Esophagus muscularis mucosa (tissue), 4 donors: ENCODE measurements at regions not wholly inside any gene's neighbourhood (a gene's known extent, or its start where the extent isn't known, plus 50 kb on each side); places are given as distances from the start of the nearest gene placed in this dataset.
"Not testable (repeated sequence)": the region's sequence is repeated elsewhere in the genome, so short reads cannot be mapped to it uniquely, and the experiment has no call there.

ENCODE experiments used
- DNase-seq: peaks from one replicate; pipeline ENCODE4 v3.0.0-alpha.2; 2017; ENCODE audit errors: extremely low spot score
- H3K27ac ChIP-seq, 4 donors: fragments of 200-600 bp; sonication (generic); replicated peaks in 1 of 4; 1 replicate in 3 of 4; 2 replicates in 1 of 4; pipeline ENCODE4 v1.5.1; 2016 to 2019; ENCODE audit warnings: mild to moderate bottlenecking in 1 of 4
- H3K27me3 ChIP-seq, 4 donors: fragments of 200-600 bp; sonication (generic); one replicate each; pipeline versions ENCODE4 v1.5.1 to v1.6.0; 2016 to 2019
- H3K36me3 ChIP-seq, 4 donors: fragments of 200-600 bp; sonication (generic); one replicate each; pipeline ENCODE4 v1.5.1; 2016 to 2019
- H3K4me1 ChIP-seq, 4 donors: fragments of 200-600 bp; sonication (generic); one replicate each; pipeline ENCODE4 v1.5.1; 2016 to 2019
- H3K4me3 ChIP-seq, 4 donors: fragments of 200-600 bp; sonication (generic); 1 replicate in 2 of 4; 2 replicates in 2 of 4; pipeline ENCODE4 v1.5.1; 2016 to 2019; ENCODE audit warnings: mild to moderate bottlenecking in 4 of 4, moderate library complexity in 1 of 4
- H3K9me3 ChIP-seq, 4 donors: fragments of 200-600 bp; sonication (generic); 1 replicate in 3 of 4; 2 replicates in 1 of 4; pipeline ENCODE4 v1.5.1; 2016 to 2019
- EP300 ChIP-seq: sonication (generic); formaldehyde crosslinking; IDR thresholded peaks from one replicate; pipeline ENCODE4 v1.6.1; 2017; ENCODE audit warnings: antibody characterized with exemption
- POLR2A ChIP-seq: fragments of 450-650 bp; IDR thresholded peaks from one replicate; pipeline ENCODE4 v1.6.1; 2017; ENCODE audit warnings: antibody characterized with exemption, moderate library complexity, mild to moderate bottlenecking, low read depth
- POLR2AphosphoS5 ChIP-seq, 2 donors: sonication (generic); formaldehyde crosslinking; IDR thresholded peaks; one replicate each; pipeline ENCODE4 v1.6.1; 2017; ENCODE audit warnings: antibody characterized with exemption in 2 of 2
- WGBS: methylation state at CpG from one replicate; pipeline ENCODE4 v1.1.5; 2018; 5-methylcytosine and 5-hydroxymethylcytosine counted together
- intact Hi-C: fragments of 100-400 bp; cut with DNase I; formaldehyde crosslinking; loops from one replicate; pipeline ENCODE4 v1.15.1; 2023
- TF ChIP-seq, protein P1 (sequence below), 3 experiments: fragments of 200-600 bp in 2 of 3; fragments of 450-650 bp in 1 of 3; sonication (generic) in 2 of 3; IDR thresholded peaks; one replicate each; pipeline ENCODE4 v1.5.1; 2017 to 2019; ENCODE audit warnings: antibody characterized with exemption in 3 of 3, mild to moderate bottlenecking in 2 of 3, moderate library complexity in 1 of 3

DNA sequence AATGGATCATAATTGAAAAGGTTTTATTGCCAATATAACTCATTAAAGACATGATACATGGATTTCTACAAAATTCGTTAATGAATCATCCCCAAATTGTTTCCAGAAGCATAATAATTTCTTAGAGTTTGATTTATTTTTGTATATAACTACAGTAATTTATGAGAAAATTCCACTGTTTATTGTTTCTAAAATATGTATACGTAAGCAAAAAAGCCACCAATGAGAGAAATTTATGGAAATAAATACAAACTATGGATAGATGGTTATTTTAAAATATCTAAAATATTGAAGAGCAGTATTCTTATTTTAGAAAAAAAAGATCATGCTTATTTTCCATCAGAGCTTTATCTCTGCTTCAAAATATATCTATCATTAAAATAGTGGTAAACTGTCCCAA, 260.0 kb upstream of the ZNF385D start:
- DNase-seq = no peak
- Histone ChIP-seq H3K4me1 (peaks cover 0 to 4% (median 0%) of the 10 kb centered on the region in 4 donors), H3K36me3 (no peaks in the 10 kb centered on the region), H3K27ac (no peak overlapping the region), H3K9me3 (no peaks in the 10 kb centered on the region), H3K27me3 (no peaks in the 10 kb centered on the region), H3K4me3 (no peak overlapping the region)
- 87% methylated on average over 2 of the region's 2 CpGs for WGBS
- no peak for TF ChIP-seq POLR2AphosphoS5 (IDR thresholded peaks at IDR 0.05)
- TF ChIP-seq EP300 = no peak
- no peak for TF ChIP-seq POLR2A
- TF ChIP-seq, protein P1, sequence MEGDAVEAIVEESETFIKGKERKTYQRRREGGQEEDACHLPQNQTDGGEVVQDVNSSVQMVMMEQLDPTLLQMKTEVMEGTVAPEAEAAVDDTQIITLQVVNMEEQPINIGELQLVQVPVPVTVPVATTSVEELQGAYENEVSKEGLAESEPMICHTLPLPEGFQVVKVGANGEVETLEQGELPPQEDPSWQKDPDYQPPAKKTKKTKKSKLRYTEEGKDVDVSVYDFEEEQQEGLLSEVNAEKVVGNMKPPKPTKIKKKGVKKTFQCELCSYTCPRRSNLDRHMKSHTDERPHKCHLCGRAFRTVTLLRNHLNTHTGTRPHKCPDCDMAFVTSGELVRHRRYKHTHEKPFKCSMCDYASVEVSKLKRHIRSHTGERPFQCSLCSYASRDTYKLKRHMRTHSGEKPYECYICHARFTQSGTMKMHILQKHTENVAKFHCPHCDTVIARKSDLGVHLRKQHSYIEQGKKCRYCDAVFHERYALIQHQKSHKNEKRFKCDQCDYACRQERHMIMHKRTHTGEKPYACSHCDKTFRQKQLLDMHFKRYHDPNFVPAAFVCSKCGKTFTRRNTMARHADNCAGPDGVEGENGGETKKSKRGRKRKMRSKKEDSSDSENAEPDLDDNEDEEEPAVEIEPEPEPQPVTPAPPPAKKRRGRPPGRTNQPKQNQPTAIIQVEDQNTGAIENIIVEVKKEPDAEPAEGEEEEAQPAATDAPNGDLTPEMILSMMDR (IDR thresholded peaks at IDR 0.05) = no peak
- intact Hi-C loops = no loop called here

DNA sequence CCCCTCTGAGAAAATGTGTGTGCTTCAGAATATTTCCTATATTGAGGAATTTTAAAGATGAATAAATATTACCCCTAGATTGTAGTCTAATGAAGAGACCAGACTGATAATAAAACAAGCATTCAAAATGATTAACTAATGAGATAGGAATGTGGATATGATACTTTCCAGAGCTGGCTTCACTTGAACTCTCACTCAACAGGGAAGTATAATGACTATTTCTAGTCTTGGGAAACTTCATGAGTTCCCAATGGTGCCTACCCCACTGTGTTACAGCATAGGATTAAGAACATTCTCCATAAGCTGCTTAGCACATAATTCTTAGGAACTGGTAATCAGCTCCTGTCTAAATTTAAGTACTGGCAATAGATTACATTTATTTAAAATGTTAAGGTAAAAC, 261.5 kb upstream of the ZNF385D start:
- no peak for DNase-seq
- peaks cover 0 to 4% (median 0%) of the 10 kb centered on the region in 4 donors for H3K4me1 ChIP-seq
- no peaks in the 10 kb centered on the region for H3K9me3 ChIP-seq
- no peak overlapping the region for H3K4me3 ChIP-seq
- TF ChIP-seq, protein P1 (IDR thresholded peaks at IDR 0.05) = no peak
- TF ChIP-seq POLR2AphosphoS5 (IDR thresholded peaks at IDR 0.05) (no peak), POLR2A (no peak), EP300 (no peak)
- no peaks in the 10 kb centered on the region for H3K27me3 ChIP-seq
- intact Hi-C loops = no loop called here
- H3K36me3 ChIP-seq = no peaks in the 10 kb centered on the region
- H3K27ac ChIP-seq = no peak overlapping the region

DNA sequence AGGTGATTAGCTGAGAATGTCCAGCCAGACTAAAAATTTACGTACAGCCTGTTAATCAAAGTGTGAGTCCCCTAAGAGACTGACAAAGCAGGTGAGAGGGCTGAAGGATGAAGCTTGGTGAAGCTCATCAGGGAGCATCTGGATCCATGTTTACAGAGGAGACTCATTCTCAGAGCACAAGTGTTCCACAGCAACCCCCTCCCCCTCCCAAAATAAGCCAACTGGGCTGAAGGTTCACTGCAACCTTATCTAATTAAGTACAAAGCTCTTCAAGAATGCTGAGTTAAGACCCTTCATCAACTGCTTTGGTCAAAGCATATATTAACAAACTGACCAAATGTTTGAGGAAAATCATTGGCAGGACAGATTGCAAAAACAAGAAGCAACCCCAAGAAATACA, 262.6 kb upstream of the ZNF385D start:
- no peaks in the 10 kb centered on the region for H3K9me3 ChIP-seq
- no peak for DNase-seq
- no peaks in the 10 kb centered on the region for H3K27me3 ChIP-seq

GRCh38 chr3:22016197-22016596, 265.2 kb upstream of the ZNF385D start:
- Histone ChIP-seq H3K27me3 (no peaks in the 10 kb centered on the region), H3K27ac (no peak overlapping the region), H3K36me3 (no peaks in the 10 kb centered on the region), H3K4me1 (peaks cover 0 to 4% (median 0%) of the 10 kb centered on the region in 4 donors), H3K9me3 (no peaks in the 10 kb centered on the region), H3K4me3 (no peak overlapping the region)
- WGBS = 85% methylated on average over 4 of the region's 4 CpGs
- TF ChIP-seq, protein P1 (IDR thresholded peaks at IDR 0.05) = no peak
- TF ChIP-seq EP300 = no peak
- no peak for DNase-seq
- intact Hi-C loops = no loop called here

More for the DNA sequence above, 262.6 kb upstream of the ZNF385D start:
- no peak for TF ChIP-seq POLR2AphosphoS5 (IDR thresholded peaks at IDR 0.05)
- TF ChIP-seq EP300 = no peak
- TF ChIP-seq, protein P1 (IDR thresholded peaks at IDR 0.05) = no peak
- TF ChIP-seq POLR2A = no peak
- Histone ChIP-seq H3K4me3 (no peak overlapping the region), H3K27ac (no peak overlapping the region), H3K4me1 (peaks cover 0 to 4% (median 0%) of the 10 kb centered on the region in 4 donors), H3K36me3 (no peaks in the 10 kb centered on the region)
- intact Hi-C loops = no loop called here
- 78% methylated on average over 1 of the region's 1 CpG for WGBS

DNA sequence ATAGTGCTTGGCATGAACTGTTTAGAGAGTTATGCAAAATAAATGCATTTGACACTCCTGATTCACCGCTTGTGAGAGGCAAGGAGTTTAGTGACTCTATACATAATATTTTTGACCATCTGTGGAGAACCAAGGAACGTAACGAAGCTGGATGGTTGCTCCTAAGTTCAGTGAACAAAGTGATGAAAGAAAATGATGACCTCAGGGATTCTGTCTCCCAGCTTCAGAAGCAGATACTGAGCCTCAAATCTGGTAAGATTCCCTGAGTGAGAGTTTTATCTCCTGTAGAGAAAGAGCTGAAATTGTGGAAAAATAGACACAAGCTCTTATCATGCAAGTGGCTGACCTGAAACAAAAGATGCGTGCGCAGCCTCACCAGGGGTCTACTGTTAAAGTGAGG, 273.6 kb upstream of the ZNF385D start:
- DNase-seq, H3K9me3 ChIP-seq, H3K27ac ChIP-seq, H3K4me1 ChIP-seq, H3K27me3 ChIP-seq, intact Hi-C loops, H3K4me3 ChIP-seq, H3K36me3 ChIP-seq: not testable (repeated sequence)
- 96% methylated on average over 5 of the region's 5 CpGs for WGBS
